Renal pelvis (tissue), 1 donor: ENCODE measurements at regions not wholly inside any gene's neighbourhood (a gene's known extent, or its start where the extent isn't known, plus 50 kb on each side); places are given as distances from the start of the nearest gene placed in this dataset.

ENCODE experiments used
- DNase-seq: peaks from one replicate; pipeline ENCODE4 v3.0.0-alpha.2; 2013

DNA sequence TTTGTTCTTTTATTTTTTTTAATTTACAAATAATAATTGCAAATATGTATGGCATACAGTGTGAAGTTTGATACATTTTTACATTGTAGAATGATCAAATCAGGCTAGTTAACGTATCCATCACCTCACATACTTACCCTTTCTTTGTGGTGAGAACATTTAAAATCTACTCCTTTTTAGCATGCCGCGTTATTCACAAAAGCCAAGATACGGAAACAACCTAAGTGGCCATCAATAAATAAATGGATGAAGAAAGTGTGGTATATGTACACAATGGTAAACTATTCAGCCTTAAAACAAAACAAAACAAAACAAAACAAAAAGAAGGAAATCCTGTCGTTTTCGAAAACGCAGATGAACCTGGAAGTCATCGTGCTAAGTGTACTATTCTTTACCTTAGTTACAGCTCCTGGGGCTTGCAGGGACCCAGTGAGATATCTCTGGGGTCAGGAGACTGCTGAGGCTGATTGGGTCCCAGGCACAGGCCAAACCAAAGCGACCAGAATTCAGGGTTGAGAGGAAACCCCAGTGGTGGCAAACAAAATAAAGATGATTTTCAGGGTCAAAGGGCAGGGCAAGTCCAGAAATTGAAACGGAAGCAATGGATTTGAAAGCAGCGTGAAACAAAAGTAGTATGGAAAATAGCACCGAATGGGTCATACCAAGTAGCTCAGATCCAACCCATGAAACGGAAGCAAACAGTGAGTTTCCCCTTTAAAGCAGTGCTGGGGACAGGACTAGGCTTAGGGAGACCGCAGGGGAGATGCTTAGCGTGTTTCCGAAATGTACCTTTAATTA lies 188.2 kb downstream of the PLPP3 start:
- no peak for DNase-seq

DNA sequence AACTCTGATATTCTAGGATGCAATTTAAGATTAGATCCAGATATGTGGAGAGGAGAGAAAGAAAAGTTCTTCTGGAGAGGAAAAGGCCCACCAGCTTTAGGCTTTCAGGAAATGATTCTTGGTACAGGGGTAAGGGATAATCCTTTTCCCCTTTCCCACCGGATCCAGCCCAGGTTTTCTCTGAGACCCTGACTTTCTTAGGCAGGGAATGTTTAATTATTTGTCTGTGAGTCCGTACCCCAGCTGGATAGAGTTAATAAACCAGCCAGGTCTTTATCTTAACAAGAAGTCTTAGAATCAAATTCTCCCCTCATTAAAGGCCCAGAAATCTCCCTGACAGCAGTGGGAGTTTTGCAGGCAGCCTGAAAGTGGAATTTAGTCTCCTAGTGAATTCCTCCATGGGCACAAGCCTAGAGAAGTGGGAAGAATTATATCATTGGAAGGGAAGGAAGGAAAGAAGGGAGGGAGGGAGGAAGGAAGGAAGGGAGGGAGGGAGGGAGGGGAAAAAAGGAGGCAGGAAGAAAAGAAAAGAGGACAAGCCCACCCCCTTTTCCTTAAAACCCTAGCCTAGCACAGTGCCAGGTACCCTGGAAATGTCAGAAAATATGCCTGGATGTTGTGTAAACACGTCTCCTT lies 189.0 kb downstream of the PLPP3 start:
- peak; percentile 55 for DNase-seq

DNA sequence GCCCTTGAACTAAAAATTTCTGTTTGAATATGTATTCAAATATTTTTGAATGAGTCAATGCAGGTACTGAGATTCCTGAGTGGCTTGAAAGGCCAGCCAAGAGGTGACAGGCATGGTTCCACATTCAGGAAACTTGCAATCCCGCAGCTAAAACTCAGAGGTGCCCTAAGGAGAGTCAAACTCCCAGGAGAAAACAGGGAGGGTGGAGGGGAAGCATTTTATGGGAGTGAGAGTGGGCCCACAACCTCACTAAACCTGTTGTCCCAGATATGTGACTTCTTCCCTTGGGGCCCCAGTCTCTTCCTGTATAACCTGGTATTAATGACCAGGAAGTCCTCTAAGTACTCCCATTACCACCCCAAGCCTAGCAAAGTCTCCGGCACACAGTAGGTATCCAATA lies 189.6 kb downstream of the PLPP3 start:
- no peak for DNase-seq

DNA sequence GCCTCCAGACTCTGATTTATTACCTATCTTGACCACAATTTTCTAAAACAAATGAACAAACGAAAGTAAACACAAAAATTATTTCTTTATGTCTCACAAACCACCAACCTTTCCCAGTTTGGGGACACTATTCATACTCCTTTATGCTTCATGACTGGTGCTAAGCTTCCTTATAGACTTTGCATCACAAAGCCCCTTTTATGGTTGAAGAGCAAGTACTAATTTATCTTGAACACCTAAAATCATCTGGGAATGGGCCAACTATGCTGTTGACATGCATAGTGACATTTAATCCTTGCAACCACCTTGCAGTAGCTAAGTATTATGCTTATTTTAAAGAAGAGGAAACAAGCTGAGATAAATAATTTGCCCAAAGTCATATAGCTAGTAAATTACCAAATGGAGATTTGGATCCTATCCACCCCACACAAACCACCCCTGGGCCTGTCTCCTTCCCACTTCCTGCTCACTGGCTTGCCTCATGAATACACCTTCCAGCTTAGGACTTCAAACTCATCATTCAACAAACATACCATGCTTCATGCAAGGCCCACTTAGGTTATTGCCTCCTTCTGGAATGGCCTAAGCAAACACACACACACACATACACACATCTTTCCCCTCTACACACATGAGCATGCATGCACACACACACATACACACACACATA lies 192.2 kb downstream of the PLPP3 start:
- DNase-seq: no peak

GRCh38 chr1:56385314-56385713 lies 194.0 kb downstream of the PLPP3 start:
- no peak for DNase-seq

DNA sequence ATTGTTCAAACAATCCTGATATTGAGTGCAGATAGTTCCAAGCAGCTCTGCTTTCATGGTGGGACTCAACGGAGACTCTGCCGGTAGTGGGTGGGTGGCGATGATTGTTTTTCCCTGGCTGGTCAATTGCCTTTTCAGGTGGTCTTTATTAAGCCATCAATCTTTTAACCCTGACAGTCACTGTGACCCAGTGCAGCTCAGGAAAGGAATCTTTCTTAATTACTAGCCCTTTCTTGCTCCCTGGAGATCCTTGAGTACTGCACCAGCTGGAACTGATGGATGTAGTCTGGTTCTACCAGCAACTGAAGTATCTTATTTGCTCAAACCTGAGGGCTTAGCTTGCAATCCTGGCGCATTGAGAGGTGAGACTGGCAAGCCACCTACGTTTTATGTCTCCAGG lies 196.4 kb downstream of the PLPP3 start:
- no peak for DNase-seq

GRCh38 chr1:56380531-56380930 lies 198.8 kb downstream of the PLPP3 start:
- no peak for DNase-seq

DNA sequence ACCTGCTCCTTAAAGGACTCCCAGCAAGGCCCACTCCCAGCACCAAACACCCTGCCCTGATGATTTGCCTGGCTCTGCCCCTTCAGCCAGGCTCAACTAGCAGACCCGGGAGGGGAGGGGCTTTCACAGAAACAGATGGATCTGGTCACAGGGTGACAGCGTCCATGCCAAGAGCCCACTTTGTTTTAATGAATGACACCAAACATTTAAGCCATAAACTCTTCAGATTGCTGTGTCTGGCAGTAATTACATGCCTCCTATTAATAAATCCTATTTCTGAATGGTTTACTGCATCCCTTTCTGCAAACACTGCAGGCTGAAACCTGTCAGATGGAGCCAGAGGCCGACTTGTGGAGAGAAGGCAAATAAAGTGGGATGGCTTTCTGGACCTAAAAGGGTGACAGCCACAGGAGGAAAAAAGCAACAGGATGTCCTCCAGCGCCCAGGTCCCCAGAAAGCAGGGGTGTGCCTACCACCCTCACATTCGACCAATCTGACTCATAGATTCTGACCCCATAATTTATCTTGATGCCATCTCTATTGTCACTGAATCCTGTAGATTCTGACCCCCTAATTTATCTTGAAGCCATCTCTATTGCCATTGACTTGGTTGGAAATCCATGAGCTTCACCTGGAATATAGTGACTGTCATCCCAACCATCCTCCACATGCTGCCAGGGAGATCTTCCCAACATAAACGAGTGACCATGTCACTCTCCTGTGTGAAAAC lies 200.9 kb downstream of the PLPP3 start:
- DNase-seq: peak; percentile 65

DNA sequence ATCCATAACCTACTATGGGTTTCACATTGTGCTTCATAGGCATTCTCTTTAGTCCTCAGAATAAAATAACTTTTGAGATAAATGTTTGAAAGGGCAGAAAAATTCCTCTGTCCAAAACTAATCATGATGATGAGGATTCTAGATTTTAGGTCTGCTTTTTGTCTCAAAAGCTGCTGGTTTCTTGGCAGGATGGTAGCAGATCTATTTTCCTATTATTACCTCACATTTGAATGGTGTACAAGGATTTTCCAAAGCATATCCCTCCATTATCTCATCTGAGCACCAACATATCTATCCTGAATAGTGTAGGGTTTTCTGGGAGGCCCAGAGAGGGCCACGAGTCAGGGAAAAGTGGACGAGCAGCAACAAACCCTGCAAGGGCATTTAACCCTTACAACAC lies 201.9 kb downstream of the PLPP3 start:
- no peak for DNase-seq

GRCh38 chr1:56376188-56376984 lies 203.0 kb downstream of the PLPP3 start:
- DNase-seq: no peak

- no peak for DNase-seq
These were observed 204.0 kb downstream of the PLPP3 start for GRCh38 chr1:56375326-56375804.

GRCh38 chr1:56374026-56374974 lies 205.1 kb downstream of the PLPP3 start:
- DNase-seq: no peak

GRCh38 chr1:56370513-56370912 lies 208.8 kb downstream of the PLPP3 start:
- DNase-seq: no peak

GRCh38 chr1:56363007-56363770 lies 216.2 kb downstream of the PLPP3 start:
- no peak for DNase-seq

GRCh38 chr1:56360021-56360420 lies 219.3 kb downstream of the PLPP3 start:
- DNase-seq: no peak

GRCh38 chr1:56359056-56359455 lies 220.3 kb downstream of the PLPP3 start:
- DNase-seq: no peak

DNA sequence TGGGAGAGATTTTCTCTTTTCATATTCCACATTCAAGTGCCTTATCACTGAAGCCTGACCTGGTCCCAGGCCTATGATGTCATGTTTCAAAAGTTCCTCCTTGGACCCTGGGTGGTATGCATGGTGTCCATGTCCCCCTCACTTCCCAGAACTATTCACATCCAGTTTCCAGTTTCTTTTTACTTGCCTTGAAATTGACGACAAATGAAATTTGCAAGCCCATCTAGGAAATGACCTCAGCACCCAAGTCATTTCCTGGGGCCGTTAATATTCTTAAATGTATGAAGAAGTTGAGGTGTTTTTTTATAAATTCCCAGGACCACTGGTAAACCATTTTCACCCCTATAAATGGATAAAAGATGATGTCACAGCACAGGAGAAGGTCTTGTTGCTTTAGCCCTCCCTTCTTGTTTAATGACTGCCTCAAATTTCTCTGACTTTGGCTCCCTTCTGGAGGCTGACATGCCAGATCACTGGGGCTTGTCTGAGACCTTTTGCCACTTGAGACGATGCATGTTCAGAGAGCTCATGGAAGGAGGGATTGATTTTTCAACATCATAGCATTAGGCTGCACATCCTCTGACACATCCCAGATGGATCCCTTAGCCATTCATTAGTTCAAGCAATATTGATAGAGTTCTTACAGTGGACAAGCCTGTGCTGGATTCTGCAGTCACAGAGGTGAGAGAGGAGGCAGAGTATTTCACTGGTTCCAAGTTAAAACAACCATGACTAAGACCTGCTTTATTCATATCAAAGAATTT lies 221.3 kb downstream of the PLPP3 start:
- DNase-seq: peak; percentile 69

DNA sequence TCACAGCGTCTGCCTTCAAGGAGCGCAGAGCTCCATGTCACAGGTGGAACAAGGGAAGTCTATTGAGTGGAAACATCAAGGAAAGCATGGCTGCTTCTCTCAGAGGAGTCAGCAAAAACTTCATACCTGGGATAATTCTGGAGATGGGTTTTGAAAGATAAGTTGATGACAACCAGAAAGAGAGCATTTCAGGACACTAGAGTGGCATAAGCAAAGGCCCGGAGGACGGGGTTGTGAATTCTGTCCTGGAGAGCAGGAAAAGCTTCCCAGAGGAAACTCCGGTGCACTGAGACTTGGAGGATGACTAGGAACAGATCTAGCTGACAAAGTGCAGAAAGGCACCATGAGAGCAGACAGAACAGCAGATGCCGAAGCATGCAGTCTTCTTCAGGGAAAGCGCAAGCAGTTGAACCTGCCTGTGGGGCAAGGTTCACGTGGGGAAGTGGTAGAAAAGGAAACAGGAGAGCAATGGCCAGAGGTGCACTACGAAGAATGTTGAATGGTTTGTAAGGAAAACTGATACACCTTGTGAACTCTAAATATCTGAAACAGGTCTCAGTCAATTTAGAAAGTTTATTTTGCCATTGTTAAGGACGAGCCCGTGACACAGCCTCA lies 222.9 kb downstream of the PLPP3 start:
- no peak for DNase-seq
